ENCODE measurements at regions not wholly inside any gene's neighbourhood (a gene's known extent, or its start where the extent isn't known, plus 50 kb on each side); places are given as distances from the start of the nearest gene placed in this dataset.

- TF ChIP-seq GZF1 (CRISPR knock-in tag; IDR thresholded peaks at IDR 0.05) (no peak), ZNF329 (CRISPR knock-in tag; IDR thresholded peaks at IDR 0.05; ENCODE audit: low read depth) (no peak), LCORL (IDR thresholded peaks at IDR 0.05) (no peak), LCORL (CRISPR knock-in tag; IDR thresholded peaks at IDR 0.05) (peak; percentile 93), KLF12 (CRISPR knock-in tag; IDR thresholded peaks at IDR 0.05; ENCODE audit: borderline replicate concordance) (peak; percentile 98; the same call in 1 of the 2 replicates), BCL6 (CRISPR knock-in tag; IDR thresholded peaks at IDR 0.05) (peak; percentile 74), EP300 (IDR thresholded peaks at IDR 0.05; ENCODE audit: low read depth in 2 of 2, low read length in 2 of 2) (peak in 1 of 2 experiments; percentile 45; a peak in 2 of 4 replicates), EP300 (CRISPR knock-in tag; IDR thresholded peaks at IDR 0.05; ENCODE audit: borderline replicate concordance) (peak; percentile 75; the same call in 1 of the 2 replicates), MEIS1 (CRISPR knock-in tag; IDR thresholded peaks at IDR 0.05; ENCODE audit: borderline replicate concordance) (peak; percentile 94), PRDM10 (CRISPR knock-in tag; IDR thresholded peaks at IDR 0.05; ENCODE audit: low read depth) (peak; percentile 94; the same call in 1 of the 2 replicates), MLXIP (CRISPR knock-in tag; IDR thresholded peaks at IDR 0.05; ENCODE audit: borderline replicate concordance) (peak; percentile 72; the same call in 1 of the 2 replicates), THAP7 (CRISPR knock-in tag; IDR thresholded peaks at IDR 0.05) (peak; percentile 76), KDM5A (IDR thresholded peaks at IDR 0.05; ENCODE audit: borderline replicate concordance, low read length) (no peak), SNRNP70 (IDR thresholded peaks at IDR 0.05; ENCODE audit: low read depth, low read length) (no peak), ZNF124 (CRISPR knock-in tag; IDR thresholded peaks at IDR 0.05) (peak; percentile 84; the same call in 1 of the 2 replicates), TCF7 (IDR thresholded peaks at IDR 0.05; ENCODE audit: low read depth) (no peak), NFATC3 (CRISPR knock-in tag; IDR thresholded peaks at IDR 0.05) (no peak), ZNF138 (CRISPR knock-in tag; IDR thresholded peaks at IDR 0.05; ENCODE audit: low read depth) (0 out of 2 replicates have a peak, but pooled peaks have one; percentile 71), ATF6 (CRISPR knock-in tag; conservative IDR thresholded peaks at IDR 0.05) (0 out of 2 replicates have a peak, but pooled peaks have one; percentile 17), SP5 (CRISPR knock-in tag; IDR thresholded peaks at IDR 0.05; ENCODE audit: borderline replicate concordance, low read depth) (peak; percentile 97)
Measured at GRCh38 chr15:92809064-92809879, 90.9 kb upstream of the CHD2 start (continued).
